ENCODE measurements at regions not wholly inside any gene's neighbourhood (a gene's known extent, or its start where the extent isn't known, plus 50 kb on each side); places are given as distances from the start of the nearest gene placed in this dataset.

GRCh38 chr3:68070186-68070585, 415.8 kb upstream of the SUCLG2 start:
- DNase-seq, result no peak
- no peak overlapping the region for H3K4me3 ChIP-seq
- H3K27ac ChIP-seq, result no peak overlapping the region
- H3K4me1 ChIP-seq, result no peaks in the 10 kb centered on the region
- no peak overlapping the region for H3K9ac ChIP-seq (ENCODE audit: low read depth in 2 of 2, low read length in 2 of 2)
- no peaks in the 10 kb centered on the region for H3K9me3 ChIP-seq
- TF ChIP-seq CTCF (IDR thresholded peaks at IDR 0.05), result no peak
- intact Hi-C loops (cut with DNase I), result no loop called here
- no peaks in the 10 kb centered on the region for H3K27me3 ChIP-seq
- no peaks in the 10 kb centered on the region for H3K36me3 ChIP-seq

GRCh38 chr3:68067314-68067713, 412.9 kb upstream of the SUCLG2 start:
- H3K27ac ChIP-seq, result no peak overlapping the region
- H3K9ac ChIP-seq (ENCODE audit: low read depth in 2 of 2, low read length in 2 of 2), result no peak overlapping the region
- DNase-seq, result no peak
- H3K4me1 ChIP-seq, result no peaks in the 10 kb centered on the region
- TF ChIP-seq CTCF (IDR thresholded peaks at IDR 0.05), result no peak
- H3K4me3 ChIP-seq, result no peak overlapping the region
- H3K27me3 ChIP-seq, result no peaks in the 10 kb centered on the region
- intact Hi-C loops (cut with DNase I), result no loop called here
- H3K36me3 ChIP-seq, result no peaks in the 10 kb centered on the region
- no peaks in the 10 kb centered on the region for H3K9me3 ChIP-seq

GRCh38 chr3:68062926-68063325, 408.5 kb upstream of the SUCLG2 start:
- Histone ChIP-seq H3K27ac (no peak overlapping the region), H3K27me3 (no peaks in the 10 kb centered on the region), H3K9me3 (no peaks in the 10 kb centered on the region), H3K4me3 (no peak overlapping the region), H3K36me3 (no peaks in the 10 kb centered on the region), H3K9ac (ENCODE audit: low read depth in 2 of 2, low read length in 2 of 2) (no peak overlapping the region), H3K4me1 (no peaks in the 10 kb centered on the region)
- no peak for TF ChIP-seq CTCF (IDR thresholded peaks at IDR 0.05)
- no peak for DNase-seq
- intact Hi-C loops (cut with DNase I), result no loop called here

- H3K9ac ChIP-seq (ENCODE audit: low read depth in 2 of 2, low read length in 2 of 2), result no peak overlapping the region
- H3K9me3 ChIP-seq, result no peaks in the 10 kb centered on the region
- no peaks in the 10 kb centered on the region for H3K27me3 ChIP-seq
- DNase-seq, result no peak
- H3K27ac ChIP-seq, result no peak overlapping the region
- H3K36me3 ChIP-seq, result no peaks in the 10 kb centered on the region
- intact Hi-C loops (cut with DNase I), result no loop called here
- TF ChIP-seq CTCF (IDR thresholded peaks at IDR 0.05), result no peak
- H3K4me3 ChIP-seq, result no peak overlapping the region
- H3K4me1 ChIP-seq, result no peaks in the 10 kb centered on the region
Observed at GRCh38 chr3:68060910-68061309, 406.5 kb upstream of the SUCLG2 start.

GRCh38 chr3:68060191-68060590, 405.8 kb upstream of the SUCLG2 start:
- no peak for TF ChIP-seq CTCF (IDR thresholded peaks at IDR 0.05)
- Histone ChIP-seq H3K36me3 (no peaks in the 10 kb centered on the region), H3K9ac (ENCODE audit: low read depth in 2 of 2, low read length in 2 of 2) (no peak overlapping the region), H3K27me3 (no peaks in the 10 kb centered on the region), H3K9me3 (no peaks in the 10 kb centered on the region), H3K4me1 (no peaks in the 10 kb centered on the region), H3K4me3 (no peak overlapping the region), H3K27ac (no peak overlapping the region)
- DNase-seq, result no peak
- intact Hi-C loops (cut with DNase I), result no loop called here

- intact Hi-C loops (cut with DNase I), result no loop called here
- no peak overlapping the region for H3K9ac ChIP-seq (ENCODE audit: low read depth in 2 of 2, low read length in 2 of 2)
- no peak for TF ChIP-seq CTCF (IDR thresholded peaks at IDR 0.05)
- DNase-seq, result no peak
- H3K27ac ChIP-seq, result no peak overlapping the region
- H3K9me3 ChIP-seq, result no peaks in the 10 kb centered on the region
- no peak overlapping the region for H3K4me3 ChIP-seq
- H3K27me3 ChIP-seq, result no peaks in the 10 kb centered on the region
- no peaks in the 10 kb centered on the region for H3K36me3 ChIP-seq
- H3K4me1 ChIP-seq, result no peaks in the 10 kb centered on the region
Observed at GRCh38 chr3:68059628-68060152, 405.3 kb upstream of the SUCLG2 start.

Data from colonic mucosa (tissue), 4 donors.